Erythroblast (primary cell): ENCODE measurements at regions not wholly inside any gene's neighbourhood (a gene's known extent, or its start where the extent isn't known, plus 50 kb on each side); places are given as distances from the start of the nearest gene placed in this dataset.

ENCODE experiments used
- GATA1 ChIP-seq: IDR thresholded peaks from 2 replicates; pipeline ENCODE4 v1.6.1; 2011; ENCODE audit warnings: low read depth, mild to moderate bottlenecking, control low read depth, low read length, moderate library complexity
- POLR2A ChIP-seq: IDR thresholded peaks from 2 replicates; pipeline ENCODE4 v1.6.1; 2011; ENCODE audit warnings: mild to moderate bottlenecking, low read length

GRCh38 chr6:167735084-167735950 is 91.4 kb upstream of the AFDN start:
- TF ChIP-seq POLR2A = no peak
- no peak for TF ChIP-seq GATA1
